Gastroesophageal sphincter (tissue), 3 donors: ENCODE measurements at regions not wholly inside any gene's neighbourhood (a gene's known extent, or its start where the extent isn't known, plus 50 kb on each side); places are given as distances from the start of the nearest gene placed in this dataset.

Experiments
- EP300 ChIP-seq: sonication (generic); formaldehyde crosslinking; IDR thresholded peaks from one replicate; pipeline ENCODE4 v1.6.1; 2017; ENCODE audit warnings: antibody characterized with exemption, mild to moderate bottlenecking
- POLR2A ChIP-seq, 2 donors: fragments of 450-650 bp; IDR thresholded peaks; one replicate each; pipeline ENCODE4 v1.6.1; 2017; ENCODE audit warnings: antibody characterized with exemption in 2 of 2, mild to moderate bottlenecking in 2 of 2, moderate library complexity in 1 of 2
- POLR2AphosphoS5 ChIP-seq: sonication (generic); formaldehyde crosslinking; IDR thresholded peaks from one replicate; pipeline ENCODE4 v1.6.1; 2017; ENCODE audit warnings: antibody characterized with exemption
- TF ChIP-seq, protein P1 (sequence below), 4 experiments: fragments of 200-600 bp in 2 of 4; fragments of 450-650 bp in 2 of 4; sonication (generic) in 1 of 4; IDR thresholded peaks; one replicate each; pipeline ENCODE4 v1.5.1; 2017 to 2019; ENCODE audit warnings: antibody characterized with exemption in 4 of 4, mild to moderate bottlenecking in 2 of 4, moderate library complexity in 2 of 4

DNA sequence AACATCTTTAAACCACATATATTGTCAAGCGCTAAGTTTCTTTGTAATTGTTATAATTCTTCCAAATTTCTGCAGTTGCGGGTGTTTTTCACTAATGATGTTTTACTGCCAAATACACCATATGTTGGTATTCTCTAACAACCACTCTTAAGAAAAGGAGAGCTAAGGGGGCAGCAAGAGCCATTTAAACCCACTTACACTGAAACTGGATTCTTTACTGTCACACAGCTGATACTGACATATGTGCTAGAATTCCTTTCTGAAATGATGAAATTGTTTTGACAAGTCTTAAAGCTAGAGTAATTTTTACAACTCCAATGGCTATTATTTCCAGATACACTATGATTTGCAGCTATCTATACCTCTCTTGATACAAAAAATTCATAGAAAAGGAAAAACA is 483.1 kb downstream of the CDH11 start:
- TF ChIP-seq POLR2A (IDR thresholded peaks at IDR 0.05) = no peak
- TF ChIP-seq, protein P1, sequence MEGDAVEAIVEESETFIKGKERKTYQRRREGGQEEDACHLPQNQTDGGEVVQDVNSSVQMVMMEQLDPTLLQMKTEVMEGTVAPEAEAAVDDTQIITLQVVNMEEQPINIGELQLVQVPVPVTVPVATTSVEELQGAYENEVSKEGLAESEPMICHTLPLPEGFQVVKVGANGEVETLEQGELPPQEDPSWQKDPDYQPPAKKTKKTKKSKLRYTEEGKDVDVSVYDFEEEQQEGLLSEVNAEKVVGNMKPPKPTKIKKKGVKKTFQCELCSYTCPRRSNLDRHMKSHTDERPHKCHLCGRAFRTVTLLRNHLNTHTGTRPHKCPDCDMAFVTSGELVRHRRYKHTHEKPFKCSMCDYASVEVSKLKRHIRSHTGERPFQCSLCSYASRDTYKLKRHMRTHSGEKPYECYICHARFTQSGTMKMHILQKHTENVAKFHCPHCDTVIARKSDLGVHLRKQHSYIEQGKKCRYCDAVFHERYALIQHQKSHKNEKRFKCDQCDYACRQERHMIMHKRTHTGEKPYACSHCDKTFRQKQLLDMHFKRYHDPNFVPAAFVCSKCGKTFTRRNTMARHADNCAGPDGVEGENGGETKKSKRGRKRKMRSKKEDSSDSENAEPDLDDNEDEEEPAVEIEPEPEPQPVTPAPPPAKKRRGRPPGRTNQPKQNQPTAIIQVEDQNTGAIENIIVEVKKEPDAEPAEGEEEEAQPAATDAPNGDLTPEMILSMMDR (IDR thresholded peaks at IDR 0.05) = no peak
- no peak for TF ChIP-seq EP300
- no peak for TF ChIP-seq POLR2AphosphoS5
